NCI-H748 (cell line): ENCODE measurements at regions not wholly inside any gene's neighbourhood (a gene's known extent, or its start where the extent isn't known, plus 50 kb on each side); places are given as distances from the start of the nearest gene placed in this dataset.

Experiments
- DNase-seq: peaks from one replicate; lab custom pipeline; 2025; ENCODE audit not compliant: unreplicated experiment; lab: John Stamatoyannopoulos, UW

DNA sequence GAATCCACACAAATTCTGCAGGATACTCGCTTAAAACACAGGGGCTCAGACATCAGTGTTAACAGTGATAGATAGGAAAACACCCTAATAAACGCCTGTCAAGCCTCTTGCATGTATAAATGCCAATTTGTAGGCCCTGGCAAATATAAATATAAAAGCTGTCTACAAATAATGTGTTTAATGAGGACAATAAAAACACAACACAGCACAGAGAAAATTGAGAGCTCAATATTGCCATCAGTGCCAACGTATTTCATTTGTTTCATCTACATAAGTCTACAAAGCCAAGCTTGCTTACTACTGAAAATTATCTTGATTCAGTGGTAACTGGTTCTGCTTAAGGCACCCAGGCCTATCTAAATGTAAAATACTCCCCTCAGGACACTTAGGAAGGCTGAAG, 1387.0 kb upstream of the TENM4 start:
- DNase-seq: no peak

DNA sequence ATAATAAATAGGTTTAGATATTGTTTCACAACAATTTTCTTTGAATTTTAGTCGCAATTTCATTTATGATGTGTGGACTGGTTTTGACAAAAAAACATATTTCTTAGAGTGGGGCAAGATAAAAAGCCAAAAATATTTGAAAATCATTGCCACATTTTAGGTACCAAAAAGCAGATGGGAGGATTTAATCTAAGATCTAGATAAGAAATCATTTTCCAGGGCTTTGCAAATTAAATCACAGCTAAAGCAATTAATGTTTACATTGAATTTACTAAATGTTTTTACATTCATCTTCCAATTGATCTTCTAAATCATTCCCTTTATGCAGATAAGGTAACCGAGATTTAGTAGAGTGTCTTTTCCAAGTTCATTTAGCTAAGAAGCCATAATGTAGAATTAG, 1386.0 kb upstream of the TENM4 start:
- no peak for DNase-seq

GRCh38 chr11:80822308-80822707, 1381.5 kb upstream of the TENM4 start:
- DNase-seq: peak; percentile 4

DNA sequence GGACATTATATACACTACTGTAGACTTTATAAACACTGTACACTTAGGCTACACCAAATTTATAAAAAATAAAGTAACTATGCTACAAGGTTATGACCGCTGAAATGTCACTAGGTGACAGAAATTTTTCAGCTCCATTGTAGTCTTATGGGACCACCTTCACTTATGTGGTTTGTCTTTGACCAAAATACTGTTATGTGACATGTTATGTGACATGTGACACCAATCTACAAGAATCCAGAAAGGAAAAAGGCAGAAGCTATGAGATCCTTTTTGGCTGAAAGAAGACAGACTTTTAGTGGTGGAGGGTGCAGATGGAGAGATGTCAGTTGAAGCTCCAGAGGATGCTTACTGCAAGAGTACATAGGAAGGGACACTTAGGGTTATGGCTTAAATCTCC, 1378.4 kb upstream of the TENM4 start:
- no peak for DNase-seq

DNA sequence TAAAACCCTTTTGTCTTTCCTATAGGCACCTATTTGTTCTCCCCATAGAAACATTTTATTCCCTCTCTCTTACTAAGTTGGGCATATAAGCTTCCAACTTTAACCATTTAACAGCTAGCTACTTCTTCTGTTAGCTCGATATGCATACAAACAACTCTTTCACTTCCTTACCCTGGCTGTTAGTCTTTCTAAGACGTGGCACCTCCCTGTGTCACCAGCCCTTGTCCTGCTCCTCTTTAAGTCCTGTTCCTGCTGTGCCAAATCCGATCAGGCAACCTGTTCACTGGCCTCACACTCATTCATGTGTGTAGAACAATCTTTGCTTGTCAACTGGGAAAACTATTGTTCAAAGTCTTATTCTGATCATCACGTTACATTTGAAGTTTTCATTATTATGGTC, 1376.1 kb upstream of the TENM4 start:
- no peak for DNase-seq

DNA sequence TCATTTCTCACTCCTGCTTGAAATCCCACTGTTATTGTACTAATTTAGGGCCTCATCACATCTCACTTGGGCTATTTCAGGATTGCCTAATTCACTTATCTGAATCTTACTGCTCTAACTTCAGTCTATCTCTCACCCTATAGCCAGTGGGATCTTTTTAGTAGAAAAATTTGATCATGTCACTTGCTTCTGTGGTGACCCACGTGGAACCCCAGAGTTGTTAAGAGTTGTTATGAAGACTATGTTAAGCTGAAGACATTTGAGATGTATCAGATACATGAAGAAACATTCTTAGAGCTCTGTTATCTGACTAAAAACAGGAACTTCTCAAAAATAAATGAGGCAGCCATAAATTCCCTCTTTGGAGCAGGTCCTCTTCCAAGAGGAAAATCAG, 1375.6 kb upstream of the TENM4 start:
- no peak for DNase-seq

DNA sequence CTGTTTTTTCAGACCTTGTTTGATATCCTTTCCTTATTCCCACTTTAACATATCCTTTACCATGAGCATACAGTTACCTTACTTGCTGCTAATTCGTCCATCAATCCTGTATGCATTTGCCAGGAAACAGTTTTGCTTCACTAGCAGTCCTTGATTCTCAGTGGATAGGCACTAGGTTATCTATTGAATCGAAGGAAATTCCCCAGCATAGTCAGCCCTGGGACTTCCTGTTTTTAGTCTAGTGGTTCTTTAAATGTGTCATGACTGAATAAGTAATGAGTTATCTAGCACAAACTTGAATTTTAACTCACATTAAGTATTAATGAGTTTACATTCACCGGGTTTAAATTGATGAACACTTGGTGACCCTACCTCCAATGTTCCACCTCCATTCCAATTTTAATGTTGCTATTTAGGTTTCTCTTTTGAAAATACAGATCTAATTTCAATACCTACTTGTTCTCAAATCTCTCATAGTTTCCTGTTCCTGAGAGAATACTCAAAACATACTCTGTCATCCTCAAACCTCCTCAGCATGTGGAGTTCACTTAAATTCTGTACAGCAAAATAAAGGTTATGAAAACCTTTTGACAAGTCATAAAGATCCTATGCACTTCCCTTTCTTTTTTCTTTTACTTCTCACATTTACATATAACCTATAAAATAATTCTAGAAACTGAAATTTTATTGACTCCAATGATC, 1375.1 kb upstream of the TENM4 start:
- DNase-seq: no peak

GRCh38 chr11:80814813-80815212, 1374.0 kb upstream of the TENM4 start:
- DNase-seq: no peak

GRCh38 chr11:80810695-80811094, 1369.9 kb upstream of the TENM4 start:
- no peak for DNase-seq

- no peak for DNase-seq
Observed at GRCh38 chr11:80798174-80798573, 1357.3 kb upstream of the TENM4 start.

DNA sequence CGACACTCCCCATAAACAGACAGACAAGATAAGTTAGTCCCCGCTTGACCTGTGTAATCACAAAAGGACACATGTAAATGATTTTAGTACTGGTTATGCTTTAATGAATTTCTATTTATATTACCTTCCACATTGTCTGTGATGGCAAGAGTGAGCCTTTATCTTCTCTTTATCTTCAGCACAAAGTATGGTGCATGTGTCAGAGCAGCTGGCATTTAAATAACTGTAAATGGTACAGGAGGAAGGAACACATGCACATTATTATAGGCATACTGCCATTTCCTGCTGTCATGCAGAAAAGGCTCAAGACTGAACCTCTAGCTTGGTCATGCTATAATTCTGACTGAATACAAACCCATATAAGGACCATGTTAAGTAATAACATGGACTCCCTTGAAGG, 1342.7 kb upstream of the TENM4 start:
- DNase-seq: no peak

- DNase-seq: no peak
Observed at GRCh38 chr11:80782135-80782885, 1341.5 kb upstream of the TENM4 start.

GRCh38 chr11:80779905-80780605, 1339.2 kb upstream of the TENM4 start:
- no peak for DNase-seq

DNA sequence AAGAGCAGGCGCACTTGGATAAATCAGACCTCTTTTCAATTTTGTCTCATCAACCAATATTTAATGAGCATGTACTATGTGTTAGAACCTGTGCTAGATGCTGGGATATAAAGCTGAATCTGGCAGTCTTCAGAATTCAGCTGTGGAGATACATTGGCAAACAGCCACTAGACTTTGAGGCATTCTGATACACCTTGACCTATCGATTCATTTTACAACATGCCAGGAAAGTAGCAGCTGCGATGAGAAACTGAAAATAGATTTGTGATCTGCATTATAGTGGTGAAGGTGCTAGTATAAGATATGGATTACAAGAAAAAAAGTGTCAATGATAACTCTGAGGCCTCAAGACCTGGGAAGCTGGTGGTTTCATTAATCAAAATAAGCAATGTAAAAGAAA, 1338.1 kb upstream of the TENM4 start:
- no peak for DNase-seq

GRCh38 chr11:80778432-80778831, 1337.6 kb upstream of the TENM4 start:
- no peak for DNase-seq

- no peak for DNase-seq
Observed at GRCh38 chr11:80773919-80774318, 1333.1 kb upstream of the TENM4 start.

DNA sequence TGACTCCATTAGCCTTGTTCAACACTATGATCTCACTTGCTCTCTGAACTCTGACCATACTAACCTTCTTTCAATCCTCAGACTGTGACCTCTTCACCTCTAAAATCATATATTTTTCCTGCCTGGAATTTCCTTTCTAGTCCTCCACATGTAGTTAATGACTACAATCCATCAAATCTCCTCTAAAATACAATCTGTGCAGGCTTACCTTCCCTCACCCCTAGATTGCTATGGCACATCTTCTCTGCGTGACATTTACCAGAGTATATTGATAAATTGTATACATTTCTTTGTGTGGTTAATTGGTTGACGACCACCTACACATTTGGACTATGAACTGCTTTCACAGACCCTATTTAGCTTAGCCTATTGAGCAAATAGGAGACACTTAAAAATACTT, 1330.2 kb upstream of the TENM4 start:
- no peak for DNase-seq

GRCh38 chr11:80758787-80759186, 1318.0 kb upstream of the TENM4 start:
- DNase-seq: no peak

DNA sequence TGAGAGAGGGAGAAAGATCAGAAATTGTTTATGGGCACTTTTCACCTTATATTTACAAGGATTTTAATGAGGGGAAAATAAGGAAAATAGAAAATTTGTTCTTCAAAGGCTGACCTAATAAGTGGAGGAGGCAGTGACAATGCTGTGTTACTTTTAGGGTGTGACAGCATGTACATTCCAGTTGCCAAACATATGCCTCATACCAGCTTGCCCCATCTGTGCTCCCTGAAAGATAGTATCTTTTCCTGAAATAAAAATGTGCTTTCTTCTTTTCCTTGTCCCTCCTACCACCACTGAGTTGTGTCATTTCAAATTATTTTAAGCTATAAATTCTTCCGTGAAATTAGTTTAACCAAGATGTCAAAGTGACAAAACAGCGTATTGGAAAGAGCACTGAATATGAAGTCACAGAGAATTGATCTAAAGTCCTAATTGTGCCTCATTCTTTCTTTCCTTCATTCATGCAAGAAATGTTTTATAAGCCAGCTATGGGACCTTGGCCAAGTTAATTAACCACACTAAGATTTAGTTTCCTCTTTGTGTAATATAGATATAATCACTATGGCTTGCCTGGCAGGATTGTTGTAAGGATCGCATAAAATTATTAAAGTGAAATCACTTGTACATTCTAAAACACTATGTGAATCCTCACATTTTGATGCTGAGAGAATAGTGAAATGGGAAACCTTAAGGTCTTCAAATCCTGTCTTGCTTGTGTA, 1307.5 kb upstream of the TENM4 start:
- DNase-seq: no peak

GRCh38 chr11:80746300-80746699, 1305.5 kb upstream of the TENM4 start:
- DNase-seq: no peak

GRCh38 chr11:80745416-80745815, 1304.6 kb upstream of the TENM4 start:
- DNase-seq: no peak

GRCh38 chr11:80733790-80734189, 1293.0 kb upstream of the TENM4 start:
- DNase-seq: no peak
